ENCODE measurements at regions not wholly inside any gene's neighbourhood (a gene's known extent, or its start where the extent isn't known, plus 50 kb on each side); places are given as distances from the start of the nearest gene placed in this dataset.

GRCh38 chr5:8234179-8234770 is 365.3 kb downstream of the MTRR start:
- TF ChIP-seq POU6F1 (CRISPR knock-in tag; IDR thresholded peaks at IDR 0.05; ENCODE audit: borderline replicate concordance, low read depth), result no peak
- TF ChIP-seq, protein P1, sequence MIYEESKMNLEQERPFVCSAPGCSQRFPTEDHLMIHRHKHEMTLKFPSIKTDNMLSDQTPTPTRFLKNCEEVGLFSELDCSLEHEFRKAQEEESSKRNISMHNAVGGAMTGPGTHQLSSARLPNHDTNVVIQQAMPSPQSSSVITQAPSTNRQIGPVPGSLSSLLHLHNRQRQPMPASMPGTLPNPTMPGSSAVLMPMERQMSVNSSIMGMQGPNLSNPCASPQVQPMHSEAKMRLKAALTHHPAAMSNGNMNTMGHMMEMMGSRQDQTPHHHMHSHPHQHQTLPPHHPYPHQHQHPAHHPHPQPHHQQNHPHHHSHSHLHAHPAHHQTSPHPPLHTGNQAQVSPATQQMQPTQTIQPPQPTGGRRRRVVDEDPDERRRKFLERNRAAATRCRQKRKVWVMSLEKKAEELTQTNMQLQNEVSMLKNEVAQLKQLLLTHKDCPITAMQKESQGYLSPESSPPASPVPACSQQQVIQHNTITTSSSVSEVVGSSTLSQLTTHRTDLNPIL (CRISPR knock-in tag; IDR thresholded peaks at IDR 0.05; ENCODE audit: low read depth), result no peak
- no peak for TF ChIP-seq GLIS3 (CRISPR knock-in tag; IDR thresholded peaks at IDR 0.05)
- TF ChIP-seq ZFP30 (CRISPR knock-in tag; IDR thresholded peaks at IDR 0.05), result no peak
- no peak for TF ChIP-seq ZFP3 (CRISPR knock-in tag; IDR thresholded peaks at IDR 0.05)
- TF ChIP-seq ZC3H10 (CRISPR knock-in tag; IDR thresholded peaks at IDR 0.05), result no peak
- TF ChIP-seq, protein P2, sequence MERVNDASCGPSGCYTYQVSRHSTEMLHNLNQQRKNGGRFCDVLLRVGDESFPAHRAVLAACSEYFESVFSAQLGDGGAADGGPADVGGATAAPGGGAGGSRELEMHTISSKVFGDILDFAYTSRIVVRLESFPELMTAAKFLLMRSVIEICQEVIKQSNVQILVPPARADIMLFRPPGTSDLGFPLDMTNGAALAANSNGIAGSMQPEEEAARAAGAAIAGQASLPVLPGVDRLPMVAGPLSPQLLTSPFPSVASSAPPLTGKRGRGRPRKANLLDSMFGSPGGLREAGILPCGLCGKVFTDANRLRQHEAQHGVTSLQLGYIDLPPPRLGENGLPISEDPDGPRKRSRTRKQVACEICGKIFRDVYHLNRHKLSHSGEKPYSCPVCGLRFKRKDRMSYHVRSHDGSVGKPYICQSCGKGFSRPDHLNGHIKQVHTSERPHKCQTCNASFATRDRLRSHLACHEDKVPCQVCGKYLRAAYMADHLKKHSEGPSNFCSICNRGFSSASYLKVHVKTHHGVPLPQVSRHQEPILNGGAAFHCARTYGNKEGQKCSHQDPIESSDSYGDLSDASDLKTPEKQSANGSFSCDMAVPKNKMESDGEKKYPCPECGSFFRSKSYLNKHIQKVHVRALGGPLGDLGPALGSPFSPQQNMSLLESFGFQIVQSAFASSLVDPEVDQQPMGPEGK (CRISPR knock-in tag; IDR thresholded peaks at IDR 0.05; ENCODE audit: borderline replicate concordance), result no peak
- TF ChIP-seq CSRNP3 (CRISPR knock-in tag; IDR thresholded peaks at IDR 0.05), result no peak
- TF ChIP-seq ARNTL (CRISPR knock-in tag; IDR thresholded peaks at IDR 0.05; ENCODE audit: borderline replicate concordance, low read depth), result no peak

Measured in SK-N-SH treated with all-trans-retinoic acid at 6 μM for 48 hours (cell line).